ENCODE measurements at regions not wholly inside any gene's neighbourhood (a gene's known extent, or its start where the extent isn't known, plus 50 kb on each side); places are given as distances from the start of the nearest gene placed in this dataset.

DNA sequence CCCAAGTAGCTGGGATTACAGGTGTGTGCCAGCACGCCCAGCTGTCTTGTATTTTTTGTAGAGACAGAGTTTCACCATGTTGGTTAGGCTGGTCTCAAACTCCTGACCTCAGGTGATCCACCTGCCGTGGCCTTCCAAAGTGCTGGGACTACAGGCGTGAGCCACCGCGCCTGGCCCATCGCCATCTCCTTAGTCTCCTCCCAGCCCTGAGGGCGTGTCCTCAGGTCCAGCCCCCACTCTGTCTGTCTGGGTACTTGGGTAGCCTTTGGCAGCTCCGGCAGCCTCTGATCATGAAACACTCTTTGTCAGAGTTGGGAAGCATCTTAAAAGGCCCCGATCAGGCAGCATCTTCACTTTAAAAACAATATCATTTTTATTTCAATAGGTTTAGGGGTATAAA lies 90.3 kb upstream of the DISP3 start:
- Histone ChIP-seq H3K4me3 (no peak overlapping the region), H3K9me3 (no peaks in the 10 kb centered on the region), H3K27me3 (peaks cover 0 to 31% of the 10 kb centered on the region in 2 donors), H3K36me3 (no peaks in the 10 kb centered on the region), H3K4me1 (no peaks in the 10 kb centered on the region), H3K27ac (no peak overlapping the region)
- no peak for DNase-seq
- TF ChIP-seq, protein P1, sequence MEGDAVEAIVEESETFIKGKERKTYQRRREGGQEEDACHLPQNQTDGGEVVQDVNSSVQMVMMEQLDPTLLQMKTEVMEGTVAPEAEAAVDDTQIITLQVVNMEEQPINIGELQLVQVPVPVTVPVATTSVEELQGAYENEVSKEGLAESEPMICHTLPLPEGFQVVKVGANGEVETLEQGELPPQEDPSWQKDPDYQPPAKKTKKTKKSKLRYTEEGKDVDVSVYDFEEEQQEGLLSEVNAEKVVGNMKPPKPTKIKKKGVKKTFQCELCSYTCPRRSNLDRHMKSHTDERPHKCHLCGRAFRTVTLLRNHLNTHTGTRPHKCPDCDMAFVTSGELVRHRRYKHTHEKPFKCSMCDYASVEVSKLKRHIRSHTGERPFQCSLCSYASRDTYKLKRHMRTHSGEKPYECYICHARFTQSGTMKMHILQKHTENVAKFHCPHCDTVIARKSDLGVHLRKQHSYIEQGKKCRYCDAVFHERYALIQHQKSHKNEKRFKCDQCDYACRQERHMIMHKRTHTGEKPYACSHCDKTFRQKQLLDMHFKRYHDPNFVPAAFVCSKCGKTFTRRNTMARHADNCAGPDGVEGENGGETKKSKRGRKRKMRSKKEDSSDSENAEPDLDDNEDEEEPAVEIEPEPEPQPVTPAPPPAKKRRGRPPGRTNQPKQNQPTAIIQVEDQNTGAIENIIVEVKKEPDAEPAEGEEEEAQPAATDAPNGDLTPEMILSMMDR (IDR thresholded peaks at IDR 0.05) = no peak
- intact Hi-C loops (cut with DNase I; ENCODE audit: low total_unique reads) = no loop called here

DNA sequence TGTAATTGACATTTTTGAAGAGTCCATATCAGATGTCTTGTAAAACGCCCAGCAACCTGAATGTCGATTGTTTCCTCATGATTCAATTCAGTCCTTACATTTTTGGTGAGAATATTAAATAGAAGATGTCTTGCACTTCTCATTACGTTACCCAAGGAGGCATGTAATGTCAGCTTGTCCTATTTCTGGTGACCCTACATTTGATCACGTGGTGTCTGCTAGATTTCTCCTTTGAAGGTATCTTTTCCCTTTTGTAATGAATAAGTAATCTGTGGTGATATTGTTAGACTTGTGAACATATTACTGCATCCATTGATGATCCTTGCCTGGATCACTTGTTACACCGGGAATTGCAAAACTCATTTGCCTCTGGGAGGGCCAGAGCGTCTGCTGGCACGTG lies 87.6 kb upstream of the DISP3 start:
- TF ChIP-seq, protein P1 (IDR thresholded peaks at IDR 0.05) = no peak
- H3K36me3 ChIP-seq = no peaks in the 10 kb centered on the region
- H3K4me1 ChIP-seq = no peaks in the 10 kb centered on the region
- no peak for DNase-seq
- no peak overlapping the region for H3K27ac ChIP-seq
- no peaks in the 10 kb centered on the region for H3K9me3 ChIP-seq
- no peak overlapping the region for H3K4me3 ChIP-seq
- H3K27me3 ChIP-seq = peaks cover 0 to 36% of the 10 kb centered on the region in 2 donors
- intact Hi-C loops (cut with DNase I; ENCODE audit: low total_unique reads) = no loop called here

DNA sequence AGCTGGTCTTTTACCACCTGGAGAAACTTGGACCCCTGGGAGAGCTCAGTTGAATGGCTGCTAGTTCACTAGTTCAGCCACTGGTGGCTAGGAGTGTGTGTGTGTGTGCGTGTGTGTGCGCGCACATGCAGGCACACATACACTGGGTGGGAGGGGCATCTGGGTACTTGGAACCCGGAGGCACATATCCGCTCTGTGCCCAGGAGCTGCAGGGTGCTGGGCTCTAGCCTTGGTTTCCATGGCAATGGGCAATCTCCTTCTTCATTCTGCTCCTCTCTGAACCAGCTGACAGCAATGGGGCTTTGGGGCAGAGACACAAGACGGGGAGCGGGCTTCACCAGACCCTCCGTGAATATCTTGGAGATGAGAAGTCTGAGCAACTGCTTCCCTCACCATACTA lies 87.1 kb upstream of the DISP3 start:
- peaks cover 0 to 37% of the 10 kb centered on the region in 2 donors for H3K27me3 ChIP-seq
- H3K36me3 ChIP-seq = no peaks in the 10 kb centered on the region
- no peak overlapping the region for H3K4me3 ChIP-seq
- no peaks in the 10 kb centered on the region for H3K9me3 ChIP-seq
- H3K27ac ChIP-seq = no peak overlapping the region
- intact Hi-C loops (cut with DNase I; ENCODE audit: low total_unique reads) = no loop called here
- H3K4me1 ChIP-seq = no peaks in the 10 kb centered on the region
- DNase-seq = no peak
- TF ChIP-seq, protein P1 (IDR thresholded peaks at IDR 0.05) = no peak

DNA sequence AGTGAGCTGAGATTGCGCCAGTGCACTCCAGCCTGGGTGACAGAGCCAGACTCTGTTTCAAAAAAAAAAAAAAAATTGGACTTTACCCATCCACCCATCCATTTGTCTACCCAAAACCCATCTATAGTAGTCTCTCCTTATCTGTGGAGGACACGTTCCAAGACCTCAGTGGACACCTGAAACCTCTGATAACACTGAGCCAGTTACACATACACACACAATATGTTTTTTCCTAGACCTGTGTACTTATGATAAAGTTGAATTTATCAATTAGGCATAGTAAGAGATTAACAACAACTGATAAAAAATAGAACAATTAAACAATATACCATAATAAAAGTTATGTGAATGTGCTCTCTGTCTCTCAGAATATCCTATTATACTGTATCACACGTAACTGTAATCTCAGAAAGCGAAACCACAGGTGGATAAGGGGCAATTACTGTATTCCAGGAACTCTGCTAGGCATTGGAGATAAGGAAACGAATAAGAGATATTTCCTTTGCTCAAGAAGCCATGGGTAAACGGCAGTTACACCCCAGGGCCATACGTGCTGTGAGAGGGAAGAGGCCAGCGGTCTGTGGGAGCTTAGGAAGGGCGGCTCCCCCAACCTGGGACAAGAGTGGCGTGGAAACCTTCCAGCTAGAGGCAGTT lies 84.2 kb upstream of the DISP3 start:
- Histone ChIP-seq H3K27me3 (peaks cover 0 to 42% of the 10 kb centered on the region in 2 donors), H3K36me3 (no peaks in the 10 kb centered on the region), H3K27ac (no peak overlapping the region), H3K4me3 (no peak overlapping the region), H3K9me3 (no peaks in the 10 kb centered on the region), H3K4me1 (no peaks in the 10 kb centered on the region)
- intact Hi-C loops (cut with DNase I; ENCODE audit: low total_unique reads) = no loop called here
- DNase-seq = no peak
- TF ChIP-seq, protein P1 (IDR thresholded peaks at IDR 0.05) = no peak

DNA sequence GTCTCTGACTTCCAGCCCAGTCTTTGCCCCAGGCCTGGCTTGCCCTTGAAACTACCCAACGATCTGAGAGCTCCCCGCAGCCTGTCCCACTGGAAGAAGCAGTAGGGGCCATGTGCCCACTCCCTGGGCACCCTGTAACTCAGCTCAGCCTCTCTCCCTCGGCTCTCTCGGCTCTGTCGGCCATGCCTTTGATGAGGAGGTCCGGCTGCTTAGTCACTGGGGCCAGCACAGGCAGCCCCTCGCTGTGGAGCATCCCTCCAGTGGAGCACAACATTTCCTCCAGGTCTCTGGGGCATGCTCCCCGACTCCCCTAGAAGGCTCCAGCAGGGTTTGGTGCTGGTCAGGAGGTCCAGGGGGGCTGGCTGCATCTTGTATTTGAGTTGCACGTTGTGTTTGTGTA lies 83.3 kb upstream of the DISP3 start:
- Histone ChIP-seq H3K9me3 (no peaks in the 10 kb centered on the region), H3K36me3 (no peaks in the 10 kb centered on the region), H3K27ac (no peak overlapping the region), H3K4me1 (no peaks in the 10 kb centered on the region), H3K27me3 (peaks cover 0 to 42% of the 10 kb centered on the region in 2 donors), H3K4me3 (no peak overlapping the region)
- TF ChIP-seq, protein P1 (IDR thresholded peaks at IDR 0.05) = no peak
- no peak for DNase-seq
- intact Hi-C loops (cut with DNase I; ENCODE audit: low total_unique reads) = no loop called here

Data from tibial artery (tissue), 4 donors.